H1 (cell line): ENCODE measurements at regions not wholly inside any gene's neighbourhood (a gene's known extent, or its start where the extent isn't known, plus 50 kb on each side); places are given as distances from the start of the nearest gene placed in this dataset.

Experiments
- CTCF ChIA-PET: fragments of 300-600 bp; sonication (Branson Sonifier 250); formaldehyde crosslinking; loops from one replicate; lab custom pipeline; 2021; ENCODE audit not compliant: partially characterized antibody; lab: Charles Lee
- POLR2A ChIA-PET: fragments of 300-600 bp; sonication (Branson Sonifier 250); formaldehyde crosslinking; loops from one replicate; lab custom pipeline; 2021; ENCODE audit warnings: inconsistent platforms; ENCODE audit not compliant: partially characterized antibody; lab: Charles Lee
- DNase-seq, 2 experiments: peaks; one replicate each; pipeline versions ENCODE4 v3.0.0 to v3.0.0-alpha.2; 2010 to 2022; ENCODE audit warnings: low spot score in 2 of 2, low read depth in 1 of 2, mixed read lengths in 1 of 2
- FAIRE-seq: peaks from 2 replicates; lab custom pipeline; 2011; peaks lifted over from hg19 to GRCh38; lab: Jason Lieb, UNC
- H2AFZ ChIP-seq: 2 replicates; pipeline ENCODE4 v1.8.1; 2012; ENCODE audit warnings: low read length, inconsistent platforms
- H2AK5ac ChIP-seq: 2 replicates; pipeline ENCODE4 v1.6.1; 2013; ENCODE audit warnings: low read depth, low read length
- H2BK120ac ChIP-seq: replicated peaks from 2 replicates; pipeline ENCODE3; 2013; ENCODE audit warnings: low read depth, low read length, inconsistent platforms
- H2BK12ac ChIP-seq: 2 replicates; pipeline ENCODE4 v1.6.1; 2013; ENCODE audit warnings: low read depth, low read length
- H2BK15ac ChIP-seq: 2 replicates; pipeline ENCODE4 v1.6.1; 2013; ENCODE audit warnings: low read length
- H2BK20ac ChIP-seq: 2 replicates; pipeline ENCODE4 v1.6.1; 2013; ENCODE audit warnings: low read length
- H2BK5ac ChIP-seq: 2 replicates; pipeline ENCODE4 v1.6.1; 2013; ENCODE audit warnings: low read depth, low read length
- H3K14ac ChIP-seq: 2 replicates; pipeline ENCODE4 v1.6.1; 2013; ENCODE audit warnings: inconsistent platforms; ENCODE audit not compliant: insufficient read length
- H3K18ac ChIP-seq: 2 replicates; pipeline ENCODE4 v1.6.1; 2013; ENCODE audit warnings: low read length; ENCODE audit errors: extremely low read depth
- H3K23ac ChIP-seq: 2 replicates; pipeline ENCODE4 v1.6.1; 2013; ENCODE audit warnings: inconsistent platforms; ENCODE audit not compliant: insufficient read length
- H3K23me2 ChIP-seq: 2 replicates; pipeline ENCODE4 v1.6.1; 2013; ENCODE audit warnings: low read depth, low read length
- H3K27ac ChIP-seq: 2 replicates; pipeline ENCODE4 v1.6.1; 2011; ENCODE audit warnings: low read depth, low read length, inconsistent platforms
- H3K27me3 ChIP-seq, 4 experiments: replicated peaks in 1 of 4; 1 replicate in 1 of 4; 2 replicates in 3 of 4; pipeline versions ENCODE4 v1.6.1 to v1.8.1; 2011 to 2013; ENCODE audit warnings: low read length in 3 of 4, mild to moderate bottlenecking in 3 of 4, inconsistent platforms in 2 of 4, mixed read lengths in 2 of 4, moderate library complexity in 1 of 4; ENCODE audit not compliant: control insufficient read depth in 3 of 4, insufficient read depth in 3 of 4; ENCODE audit errors: extremely low read depth in 1 of 4
- H3K36me3 ChIP-seq, 4 experiments: 2 replicates each; pipeline versions ENCODE4 v1.6.1 to v1.8.1; 2011 to 2013; ENCODE audit warnings: mild to moderate bottlenecking in 4 of 4, low read length in 3 of 4, moderate library complexity in 2 of 4, control low read depth in 1 of 4, inconsistent platforms in 1 of 4; ENCODE audit not compliant: insufficient read depth in 4 of 4, control insufficient read depth in 2 of 4
- H3K4ac ChIP-seq: replicated peaks from 2 replicates; pipeline ENCODE3; 2013; ENCODE audit warnings: low read length, low read depth, mixed read lengths, inconsistent platforms; ENCODE audit not compliant: insufficient read length
- H3K4me1 ChIP-seq, 4 experiments: replicated peaks in 1 of 4; 1 replicate in 1 of 4; 2 replicates in 3 of 4; pipeline versions ENCODE4 v1.6.1 to v1.8.1; 2011 to 2013; ENCODE audit warnings: low read length in 3 of 4, inconsistent platforms in 2 of 4, mixed read lengths in 1 of 4; ENCODE audit not compliant: insufficient read depth in 4 of 4, control insufficient read depth in 3 of 4
- H3K4me2 ChIP-seq, 2 experiments: 2 replicates each; pipeline versions ENCODE4 v1.6.1 to v1.8.1; 2011 to 2013; ENCODE audit warnings: low read depth in 2 of 2, low read length in 2 of 2, control low read depth in 1 of 2, inconsistent platforms in 1 of 2, mild to moderate bottlenecking in 1 of 2; ENCODE audit not compliant: insufficient read depth in 1 of 2
- H3K4me3 ChIP-seq, 4 experiments: fragments of 200-600, 300-600 bp in 1 of 4; sonication (generic), shearing (Covaris generic), sonication (Bioruptor Twin) in 1 of 4; 2 replicates each; pipeline versions ENCODE4 v1.5.1 to v1.8.1; 2011 to 2016; ENCODE audit warnings: low read length in 4 of 4, low read depth in 3 of 4, control low read depth in 2 of 4, inconsistent platforms in 2 of 4, mild to moderate bottlenecking in 2 of 4, mixed read lengths in 1 of 4, moderate library complexity in 1 of 4; ENCODE audit not compliant: insufficient read depth in 2 of 4; ENCODE audit errors: extremely low read depth in 1 of 4
- H3K56ac ChIP-seq: replicated peaks from 2 replicates; pipeline ENCODE3; 2013; ENCODE audit warnings: low read depth, mild to moderate bottlenecking, mixed read lengths, low read length, inconsistent platforms; ENCODE audit not compliant: insufficient read length
- H3K79me1 ChIP-seq: 2 replicates; pipeline ENCODE4 v1.6.1; 2013; ENCODE audit warnings: low read depth, low read length, control low read depth
- H3K79me2 ChIP-seq, 2 experiments: 2 replicates each; pipeline versions ENCODE4 v1.6.1 to v1.8.1; 2012 to 2013; ENCODE audit warnings: low read length in 2 of 2, mild to moderate bottlenecking in 2 of 2, inconsistent platforms in 1 of 2; ENCODE audit not compliant: insufficient read depth in 2 of 2, control insufficient read depth in 1 of 2
- H3K9ac ChIP-seq, 4 experiments: replicated peaks in 1 of 4; 1 replicate in 1 of 4; 2 replicates in 3 of 4; pipeline versions ENCODE4 v1.6.1 to v1.8.1; 2011 to 2013; ENCODE audit warnings: low read depth in 3 of 4, low read length in 3 of 4, control low read depth in 2 of 4, mild to moderate bottlenecking in 2 of 4, moderate library complexity in 2 of 4, inconsistent platforms in 1 of 4; ENCODE audit errors: extremely low read depth in 1 of 4
- H3K9me3 ChIP-seq, 2 experiments: 2 replicates each; pipeline versions ENCODE4 v1.6.1 to v1.8.1; 2012 to 2013; ENCODE audit warnings: mild to moderate bottlenecking in 2 of 2, moderate library complexity in 2 of 2, control low read depth in 1 of 2, inconsistent platforms in 1 of 2, low read depth in 1 of 2, low read length in 1 of 2, mixed read lengths in 1 of 2; ENCODE audit not compliant: insufficient read depth in 2 of 2
- H4K20me1 ChIP-seq, 2 experiments: replicated peaks in 1 of 2; 2 replicates each; pipeline versions ENCODE3 to v1.8.1; 2011 to 2013; ENCODE audit warnings: inconsistent platforms in 2 of 2, low read length in 2 of 2, mild to moderate bottlenecking in 1 of 2; ENCODE audit not compliant: insufficient read depth in 2 of 2, control insufficient read depth in 1 of 2
- H4K5ac ChIP-seq: 2 replicates; pipeline ENCODE4 v1.6.1; 2013; ENCODE audit warnings: low read length, low read depth, mixed read lengths, inconsistent platforms; ENCODE audit not compliant: insufficient read length
- H4K8ac ChIP-seq: 2 replicates; pipeline ENCODE4 v1.8.0; 2013; ENCODE audit warnings: mild to moderate bottlenecking, moderate library complexity, low read length, inconsistent platforms; ENCODE audit not compliant: insufficient read depth; ENCODE audit errors: extremely low read depth
- H4K91ac ChIP-seq: replicated peaks from 2 replicates; pipeline ENCODE3; 2013; ENCODE audit warnings: low read length, mixed read lengths, inconsistent platforms; ENCODE audit not compliant: insufficient read length
- EGR1 ChIP-seq: IDR thresholded peaks from 2 replicates; pipeline ENCODE4 v1.6.1; 2011; ENCODE audit warnings: low read depth, low read length, borderline replicate concordance
- WGBS, 2 experiments: shearing (Covaris generic) in 1 of 2; methylation state at CpG; one replicate each; pipeline versions ENCODE4 v1.1.6 to v1.1.7; 2013 to 2015; ENCODE audit warnings: low lambda C conversion rate in 2 of 2, mixed read lengths in 2 of 2, inconsistent platforms in 1 of 2, low coverage in 1 of 2, missing lambda C conversion rate in 1 of 2; ENCODE audit not compliant: insufficient replicate concordance in 2 of 2, insufficient coverage in 1 of 2, insufficient read length in 1 of 2; ENCODE audit errors: extremely low coverage in 1 of 2, missing lambda C conversion rate in 1 of 2; 5-methylcytosine and 5-hydroxymethylcytosine counted together

GRCh38 chr5:104793031-104793754 lies 1230.6 kb upstream of the NUDT12 start:
- no peak overlapping the region for H2AK5ac ChIP-seq
- no peak overlapping the region for H2BK12ac ChIP-seq
- no peaks in the 10 kb centered on the region for H3K79me2 ChIP-seq
- no peak overlapping the region for H4K8ac ChIP-seq
- no peak overlapping the region for H2BK15ac ChIP-seq
- no peak overlapping the region for H3K4me3 ChIP-seq
- H2BK120ac ChIP-seq = no peak overlapping the region
- H4K91ac ChIP-seq = no peak overlapping the region
- ChIA-PET POLR2A (no interaction called here), CTCF (interaction anchor here (0.9 kb wide), 1 partner anchor 175 kb away, joined by 3 read pairs; no protein-coding TSS in a partner anchor)
- no peaks in the 10 kb centered on the region for H3K79me1 ChIP-seq
- H2AFZ ChIP-seq = no peak overlapping the region
- H3K4me2 ChIP-seq = no peak overlapping the region
- 91% methylated on average over 4 of the region's 4 CpGs; no CpG with 5 or more reads in 1 of the 2 experiments for WGBS, 2 experiments
- H3K27ac ChIP-seq = no peak overlapping the region
- no peak overlapping the region for H3K4ac ChIP-seq
- FAIRE-seq = no peak
- H3K23me2 ChIP-seq = no peaks in the 10 kb centered on the region
- H3K9ac ChIP-seq = no peak overlapping the region
- no peak for DNase-seq
- no peak overlapping the region for H3K14ac ChIP-seq
- H4K5ac ChIP-seq = no peak overlapping the region
- H2BK5ac ChIP-seq = no peak overlapping the region
- no peak overlapping the region for H3K18ac ChIP-seq
- TF ChIP-seq EGR1 = no peak
- H2BK20ac ChIP-seq = no peak overlapping the region
- no peaks in the 10 kb centered on the region for H3K4me1 ChIP-seq
- no peak overlapping the region for H3K23ac ChIP-seq
- H3K56ac ChIP-seq = no peak overlapping the region
- H3K27me3 ChIP-seq = no peaks in the 10 kb centered on the region
- H3K36me3 ChIP-seq = no peaks in the 10 kb centered on the region
- no peaks in the 10 kb centered on the region for H3K9me3 ChIP-seq
- H4K20me1 ChIP-seq = no peaks in the 10 kb centered on the region
